Right lobe of liver (tissue), 6 donors: ENCODE measurements at regions not wholly inside any gene's neighbourhood (a gene's known extent, or its start where the extent isn't known, plus 50 kb on each side); places are given as distances from the start of the nearest gene placed in this dataset.

Experiments used
- ATAC-seq, 4 donors: fragments of 200-7000 bp; cut with Tn5 transposase; one replicate each; pipeline ENCODE4 v1.9.1; 2020; ENCODE audit warnings: mild to moderate bottlenecking in 4 of 4, moderate library complexity in 4 of 4
- DNase-seq, 3 donors: peaks; one replicate each; pipeline ENCODE4 v3.0.0-alpha.2; 2020
- H3K27ac ChIP-seq, 3 donors: fragments of 200-600 bp; one replicate each; pipeline ENCODE4 v1.8.0; 2022
- H3K27me3 ChIP-seq, 2 donors: fragments of 200-600 bp; one replicate each; pipeline ENCODE4 v1.8.0; 2022
- H3K36me3 ChIP-seq, 4 donors: fragments of 200-600 bp; sonication (generic) in 1 of 4; one replicate each; pipeline versions ENCODE4 v1.5.1 to v1.8.0; 2017 to 2022; ENCODE audit warnings: control low read depth in 1 of 4
- H3K4me1 ChIP-seq, 4 donors: fragments of 200-600 bp; sonication (generic) in 1 of 4; one replicate each; pipeline versions ENCODE4 v1.5.1 to v1.8.0; 2017 to 2022; ENCODE audit warnings: control low read depth in 1 of 4
- H3K4me3 ChIP-seq, 3 donors: fragments of 200-600 bp; one replicate each; pipeline ENCODE4 v1.8.0; 2022
- H3K9me3 ChIP-seq, 4 donors: fragments of 200-600 bp; sonication (generic) in 1 of 4; one replicate each; pipeline versions ENCODE4 v1.5.1 to v1.8.0; 2017 to 2022; ENCODE audit warnings: control low read depth in 1 of 4
- CTCF ChIP-seq, 4 donors: fragments of 200-600 bp in 3 of 4; fragments of 450-650 bp in 1 of 4; IDR thresholded peaks; one replicate each; pipeline versions ENCODE4 v1.5.1 to v1.8.0; 2016 to 2022; ENCODE audit warnings: antibody characterized with exemption in 4 of 4, mild to moderate bottlenecking in 2 of 4
- POLR2A ChIP-seq: fragments of 450-650 bp; IDR thresholded peaks from one replicate; pipeline ENCODE4 v1.6.1; 2017; ENCODE audit warnings: antibody characterized with exemption, mild to moderate bottlenecking
- WGBS: methylation state at CpG from one replicate; pipeline ENCODE4 v1.1.6; 2018; ENCODE audit warnings: low coverage, low lambda C conversion rate; ENCODE audit not compliant: insufficient coverage; ENCODE audit errors: missing lambda C conversion rate; 5-methylcytosine and 5-hydroxymethylcytosine counted together
- intact Hi-C, 2 donors: fragments of 100-400 bp; cut with DNase I; formaldehyde crosslinking; loops; one replicate each; pipeline versions ENCODE4 v1.11.2 to v1.14.1; 2022
- donor health status: DM: no; HTN: yes; CAD: no.
- donor health status: DM: no; HTN: no; CAD: no.
- donor health status: DM: no; HTN: no; CAD: no.
- donor health status: DM: no; HTN: yes; CAD: no.
- donor health status: DM: no; HTN: yes; CAD: no.

DNA sequence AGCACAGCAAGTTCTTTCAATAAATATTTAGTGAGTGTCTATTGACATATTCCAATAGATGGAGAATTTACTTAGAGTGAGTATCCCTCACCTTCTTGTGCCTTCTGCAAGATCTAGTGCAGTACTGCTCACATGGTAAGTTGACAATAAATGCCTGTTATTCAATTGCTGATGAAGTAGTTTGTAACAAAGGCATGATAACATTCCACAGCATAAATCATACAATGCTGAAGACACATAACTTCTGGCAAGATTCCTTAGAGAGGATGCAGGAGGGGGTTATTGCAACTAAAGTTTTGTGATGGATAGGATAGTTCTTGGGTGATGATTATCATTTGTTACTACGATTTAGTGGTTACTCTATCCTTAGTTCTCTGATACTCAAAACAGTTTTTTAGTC is 112.2 kb upstream of the RBMS3 start:
- no peak overlapping the region for H3K27ac ChIP-seq
- TF ChIP-seq CTCF (IDR thresholded peaks at IDR 0.05) (no peak), POLR2A (no peak)
- H3K4me1 ChIP-seq, result no peaks in the 10 kb centered on the region
- intact Hi-C loops, result no loop called here
- no peaks in the 10 kb centered on the region for H3K36me3 ChIP-seq
- WGBS, result 20% methylated on average over 1 of the region's 1 CpG
- no peak for ATAC-seq
- no peak overlapping the region for H3K4me3 ChIP-seq
- no peak for DNase-seq
- H3K9me3 ChIP-seq, result no peaks in the 10 kb centered on the region
- H3K27me3 ChIP-seq, result no peaks in the 10 kb centered on the region

GRCh38 chr3:29169451-29169850 is 111.4 kb upstream of the RBMS3 start:
- no peak for ATAC-seq
- no peak for DNase-seq

GRCh38 chr3:29171043-29171990 is 109.6 kb upstream of the RBMS3 start:
- peak overlapping the region; percentile 5 to 35 (median 22) for H3K27ac ChIP-seq
- intact Hi-C loops, result no loop called here
- peak; percentile 59 to 81 (median 72) for ATAC-seq

More at GRCh38 chr3:29169451-29169850, 111.4 kb upstream of the RBMS3 start:
- Histone ChIP-seq H3K9me3 (no peaks in the 10 kb centered on the region), H3K27me3 (no peaks in the 10 kb centered on the region), H3K36me3 (no peaks in the 10 kb centered on the region), H3K27ac (no peak overlapping the region), H3K4me1 (no peaks in the 10 kb centered on the region), H3K4me3 (no peak overlapping the region)
- intact Hi-C loops, result no loop called here
- TF ChIP-seq POLR2A, result no peak
- TF ChIP-seq CTCF (IDR thresholded peaks at IDR 0.05), result no peak
- WGBS, result 47% methylated on average over 3 of the region's 3 CpGs

GRCh38 chr3:29176501-29176900 is 104.4 kb upstream of the RBMS3 start:
- intact Hi-C loops, result no loop called here
- TF ChIP-seq POLR2A (no peak), CTCF (IDR thresholded peaks at IDR 0.05) (no peak)
- ATAC-seq (peak in 1 of 4 donors; percentile 46), DNase-seq (no peak)
- Histone ChIP-seq H3K27ac (no peak overlapping the region), H3K4me3 (no peak overlapping the region), H3K36me3 (no peaks in the 10 kb centered on the region), H3K27me3 (no peaks in the 10 kb centered on the region), H3K4me1 (no peaks in the 10 kb centered on the region), H3K9me3 (no peaks in the 10 kb centered on the region)
- WGBS, result 14% methylated on average over 2 of the region's 2 CpGs

More at GRCh38 chr3:29171043-29171990, 109.6 kb upstream of the RBMS3 start:
- H3K27me3 ChIP-seq, result no peaks in the 10 kb centered on the region
- no peak for DNase-seq
- no peak overlapping the region for H3K4me3 ChIP-seq
- no peaks in the 10 kb centered on the region for H3K4me1 ChIP-seq
- H3K9me3 ChIP-seq, result no peaks in the 10 kb centered on the region
- TF ChIP-seq CTCF (IDR thresholded peaks at IDR 0.05) (no peak), POLR2A (no peak)
- no peaks in the 10 kb centered on the region for H3K36me3 ChIP-seq
- 22% methylated on average over 6 of the region's 6 CpGs for WGBS
